Heart right ventricle (tissue), 16 donors: ENCODE measurements at regions not wholly inside any gene's neighbourhood (a gene's known extent, or its start where the extent isn't known, plus 50 kb on each side); places are given as distances from the start of the nearest gene placed in this dataset.

Source experiments
- ATAC-seq, 8 donors: fragments of 200-7000 bp; cut with Tn5 transposase; one replicate each; pipeline ENCODE4 v1.9.1; 2020; ENCODE audit warnings: mild to moderate bottlenecking in 8 of 8, moderate library complexity in 8 of 8, moderate number of reproducible peaks in 1 of 8
- DNase-seq, 2 donors: peaks; one replicate each; pipeline ENCODE4 v3.0.0-alpha.2; 2020
- H3K27ac ChIP-seq, 10 donors: fragments of 200-600 bp; sonication (generic) in 2 of 10; one replicate each; pipeline versions ENCODE4 v1.5.0 to v1.8.0; 2020 to 2022; ENCODE audit warnings: mild to moderate bottlenecking in 3 of 10
- H3K27me3 ChIP-seq, 7 donors: fragments of 200-600 bp; one replicate each; pipeline ENCODE4 v1.8.0; 2021 to 2022; ENCODE audit warnings: mild to moderate bottlenecking in 2 of 7
- H3K36me3 ChIP-seq, 9 donors: fragments of 200-600 bp; sonication (generic) in 1 of 9; one replicate each; pipeline versions ENCODE4 v1.5.0 to v1.8.0; 2020 to 2022; ENCODE audit warnings: mild to moderate bottlenecking in 2 of 9
- H3K4me1 ChIP-seq, 9 donors: fragments of 200-600 bp; sonication (generic) in 1 of 9; one replicate each; pipeline versions ENCODE4 v1.5.0 to v1.8.0; 2020 to 2022; ENCODE audit warnings: mild to moderate bottlenecking in 4 of 9
- H3K4me3 ChIP-seq, 10 donors: fragments of 200-600 bp; sonication (generic) in 2 of 10; one replicate each; pipeline versions ENCODE4 v1.5.0 to v1.8.0; 2020 to 2022; ENCODE audit warnings: mild to moderate bottlenecking in 7 of 10, moderate library complexity in 2 of 10
- H3K9me3 ChIP-seq, 11 donors: fragments of 200-600 bp in 10 of 11; sonication (generic) in 2 of 11; one replicate each; pipeline versions ENCODE4 v1.5.0 to v1.8.0; 2013 to 2022; ENCODE audit warnings: mild to moderate bottlenecking in 2 of 11, control low read depth in 1 of 11, moderate library complexity in 1 of 11
- CTCF ChIP-seq, 9 donors: fragments of 200-600 bp; sonication (generic) in 2 of 9; IDR thresholded peaks; one replicate each; pipeline versions ENCODE4 v1.5.0 to v1.8.0; 2021 to 2022; ENCODE audit warnings: antibody characterized with exemption in 9 of 9, mild to moderate bottlenecking in 5 of 9, moderate library complexity in 1 of 9
- WGBS, 2 donors: extraction: QIAGEN DNeasy Blood & Tissue Kit; methylation state at CpG; one replicate each; pipeline ENCODE4 v1.1.7; 2013; ENCODE audit warnings: inconsistent platforms in 1 of 2; 5-methylcytosine and 5-hydroxymethylcytosine counted together
- intact Hi-C, 10 donors: fragments of 100-400 bp; cut with DNase I; formaldehyde crosslinking; loops; one replicate each; pipeline versions ENCODE4 v1.11.1 to v1.14.2; 2022
- donor health status: Arrhythmogenic right ventricular cardiomyopathy.
- donor health status: ischemic (EF 13 %, LVEDD 7.1; RV severe dilation, severe dysfunction).
- donor health status: healthy with polysubstance abuse.
- donor health status: DM: no; HTN: yes; CAD: no.
- donor health status: DM: no; HTN: no; CAD: no.
- donor health status: ischemic (EF 25% LVEDD 6.9; RV normal size, moderate dysfunction).
- donor health status: ischemic (EF 25% LVEDD 5.7; RV mildly dilated, moderate dysfunction).
- donor health status: healthy.
- donor health status: DM: yes; HTN: yes; CAD: no.
- donor health status: Ischemic cardiomyopathy.
- donor health status: ischemic (EF 35%, LVEDD 5.7; RV mildly dilated, moderate dysfunction).
- donor health status: nonischemic (EF 11% LVEDD 7.7; RV severe dilation, severe dysfunction).
- donor health status: DM: yes; HTN: yes; CAD: no.
- donor health status: PGD.
- donor health status: ischemic (EF 29% LVEDD 5.4; RV normal size, mild dysfunction).
- donor health status: nonischemic (EF 23%, LVEDD 6.1; RV moderate dilation, normal function).

- TF ChIP-seq CTCF (IDR thresholded peaks at IDR 0.05): no peak
- Histone ChIP-seq H3K9me3 (peaks cover 0 to 11% (median 0%) of the 10 kb centered on the region in 11 donors), H3K27me3 (no peaks in the 10 kb centered on the region), H3K27ac (peak overlapping the region in 1 of 10 donors; percentile 2), H3K36me3 (no peaks in the 10 kb centered on the region), H3K4me3 (no peak overlapping the region), H3K4me1 (peaks cover 0 to 10% (median 0%) of the 10 kb centered on the region in 9 donors)
- DNase-seq: no peak
- ATAC-seq: peak in 5 of 8 donors; percentile 24 to 67 (median 46)
- intact Hi-C loops: no loop called here
These were observed 67.5 kb upstream of the CXCL13 start for GRCh38 chr4:77538144-77538543.

- Histone ChIP-seq H3K9me3 (peaks cover 0 to 8% (median 0%) of the 10 kb centered on the region in 11 donors), H3K27me3 (no peaks in the 10 kb centered on the region), H3K4me3 (no peak overlapping the region), H3K4me1 (peaks cover 0 to 10% (median 0%) of the 10 kb centered on the region in 9 donors), H3K36me3 (no peaks in the 10 kb centered on the region), H3K27ac (peak overlapping the region in 2 of 10 donors; percentile 1 to 2)
- intact Hi-C loops: no loop called here
- 39 to 51% methylated on average over 4 of the region's 4 CpGs for WGBS, 2 donors
- ATAC-seq (peak in 3 of 8 donors; percentile 20 to 38 (median 22)), DNase-seq (no peak)
- TF ChIP-seq CTCF (IDR thresholded peaks at IDR 0.05): no peak
These were observed 67.0 kb upstream of the CXCL13 start for GRCh38 chr4:77538574-77539157.
